Central memory CD8-positive, alpha-beta T cell (primary cell): ENCODE measurements at regions not wholly inside any gene's neighbourhood (a gene's known extent, or its start where the extent isn't known, plus 50 kb on each side); places are given as distances from the start of the nearest gene placed in this dataset.

Experiments
- ATAC-seq: fragments of 150-1000 bp; cut with Tn5 transposase; replicated peaks from 2 replicates; pipeline ENCODE4 v1.10.0; 2022; ENCODE audit warnings: mild to moderate bottlenecking, moderate FRiP score, moderate number of reproducible peaks; ENCODE audit not compliant: poor library complexity, severe bottlenecking; ENCODE audit errors: extremely low read depth
- DNase-seq, 2 donors: peaks; one replicate each; pipeline ENCODE4 v3.0.0; 2021; ENCODE audit warnings: low spot score in 2 of 2
- H3K27ac Mint-ChIP-seq: one replicate; pipeline ENCODE4 v1.8.0; 2022; ENCODE audit warnings: low read depth, mild to moderate bottlenecking, moderate library complexity, mixed read lengths
- H3K27me3 Mint-ChIP-seq: one replicate; pipeline ENCODE4 v1.8.0; 2022; ENCODE audit warnings: mixed read lengths
- H3K36me3 Mint-ChIP-seq: one replicate; pipeline ENCODE4 v1.8.0; 2022; ENCODE audit warnings: mild to moderate bottlenecking, moderate library complexity, mixed read lengths; ENCODE audit not compliant: insufficient read depth
- H3K4me1 Mint-ChIP-seq: one replicate; pipeline ENCODE4 v1.8.0; 2022; ENCODE audit warnings: mixed read lengths
- H3K4me3 Mint-ChIP-seq: one replicate; pipeline ENCODE4 v1.8.0; 2022; ENCODE audit warnings: mild to moderate bottlenecking, moderate library complexity, mixed read lengths
- H3K9me3 Mint-ChIP-seq: one replicate; pipeline ENCODE4 v1.8.0; 2022; ENCODE audit warnings: mixed read lengths

GRCh38 chr9:115597330-115597895 lies 479.5 kb upstream of the TNC start:
- Mint-ChIP-seq H3K4me3 (no peak overlapping the region), H3K36me3 (no peaks in the 10 kb centered on the region), H3K27ac (no peak overlapping the region), H3K27me3 (peaks cover 55% of the 10 kb centered on the region), H3K9me3 (no peaks in the 10 kb centered on the region), H3K4me1 (no peaks in the 10 kb centered on the region)
- ATAC-seq (no peak), DNase-seq (no peak)

DNA sequence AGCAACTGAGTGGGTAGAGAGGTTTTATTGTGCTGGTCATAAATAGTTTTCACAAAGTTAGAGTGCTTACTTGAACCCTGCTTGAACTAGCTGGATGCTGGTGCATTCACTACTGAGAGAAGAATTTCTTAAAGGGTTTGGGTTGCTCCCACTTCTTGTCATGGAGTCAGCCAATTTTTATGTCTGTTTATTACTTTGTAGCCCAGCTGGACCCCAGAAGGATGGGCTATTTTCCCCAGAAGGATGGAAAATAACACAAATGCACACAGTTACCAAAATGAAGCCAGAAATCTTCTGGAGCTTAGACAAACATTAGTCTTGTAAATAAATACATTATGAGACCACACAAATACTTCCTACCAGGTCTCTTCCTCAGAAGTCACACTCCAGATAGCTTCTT lies 480.8 kb upstream of the TNC start:
- ATAC-seq: no peak
- DNase-seq: no peak
- Mint-ChIP-seq H3K4me1 (no peaks in the 10 kb centered on the region), H3K27me3 (peaks cover 48% of the 10 kb centered on the region), H3K36me3 (no peaks in the 10 kb centered on the region), H3K27ac (no peak overlapping the region), H3K4me3 (no peak overlapping the region), H3K9me3 (no peaks in the 10 kb centered on the region)

DNA sequence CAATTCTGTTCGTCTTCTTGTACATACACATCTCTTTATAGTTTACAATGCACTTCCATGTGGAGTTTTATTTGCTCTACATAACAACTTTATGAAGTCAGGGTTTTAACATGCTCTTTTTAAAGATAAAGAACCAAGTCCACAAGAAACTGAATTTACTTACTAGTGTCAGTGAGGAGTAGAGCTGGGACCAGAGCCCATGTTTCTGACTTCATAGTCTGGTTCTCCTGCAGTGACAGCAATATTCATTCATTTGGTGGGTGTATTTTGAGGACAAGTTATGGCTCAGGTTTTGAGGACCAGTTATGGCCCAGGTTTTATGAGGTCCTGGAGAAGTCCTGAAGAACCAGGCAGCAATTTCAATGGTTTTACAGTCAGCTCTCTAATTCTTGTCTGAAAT lies 481.9 kb upstream of the TNC start:
- Mint-ChIP-seq H3K4me1 (no peaks in the 10 kb centered on the region), H3K9me3 (no peaks in the 10 kb centered on the region), H3K27me3 (peaks cover 36% of the 10 kb centered on the region), H3K27ac (no peak overlapping the region), H3K4me3 (no peak overlapping the region), H3K36me3 (no peaks in the 10 kb centered on the region)
- ATAC-seq (no peak), DNase-seq (no peak)

GRCh38 chr9:115601434-115601833 lies 483.5 kb upstream of the TNC start:
- Mint-ChIP-seq H3K27me3 (peaks cover 21% of the 10 kb centered on the region), H3K4me3 (no peak overlapping the region), H3K9me3 (no peaks in the 10 kb centered on the region), H3K36me3 (no peaks in the 10 kb centered on the region), H3K27ac (no peak overlapping the region), H3K4me1 (no peaks in the 10 kb centered on the region)
- DNase-seq (no peak), ATAC-seq (no peak)

DNA sequence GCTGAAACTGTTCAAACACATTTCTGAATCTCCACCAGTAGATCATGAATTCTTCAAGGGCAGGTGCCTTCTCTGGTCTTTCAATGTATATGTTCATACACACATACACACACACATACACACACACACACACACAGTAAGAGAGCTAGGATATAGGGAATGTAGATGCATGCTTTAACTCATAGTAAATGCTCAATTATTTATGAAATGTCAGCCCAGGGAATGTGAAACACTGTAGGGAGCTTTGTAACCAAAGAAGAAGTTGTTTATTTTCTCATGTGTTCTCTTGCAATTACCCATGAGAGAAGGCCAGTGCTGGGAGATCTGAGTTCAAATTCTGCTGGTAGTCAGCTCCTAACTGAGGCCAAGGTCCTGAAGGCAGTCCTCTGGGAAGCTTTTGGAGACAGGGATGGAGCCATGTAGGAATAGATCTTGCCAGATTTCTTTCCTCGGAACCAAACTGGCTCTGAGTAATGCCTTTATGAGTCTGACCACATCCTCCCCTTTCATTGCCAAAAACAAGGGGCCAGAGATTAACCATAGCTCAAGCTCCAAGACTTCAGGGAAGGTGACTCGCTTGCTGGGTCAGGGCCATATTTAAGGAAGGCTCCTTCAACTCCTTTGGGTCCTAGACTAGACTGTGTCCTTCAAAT lies 487.0 kb upstream of the TNC start:
- DNase-seq (no peak), ATAC-seq (no peak)
- H3K27me3 Mint-ChIP-seq: no peaks in the 10 kb centered on the region
- no peaks in the 10 kb centered on the region for H3K4me1 Mint-ChIP-seq
- no peak overlapping the region for H3K4me3 Mint-ChIP-seq
- no peak overlapping the region for H3K27ac Mint-ChIP-seq
- no peaks in the 10 kb centered on the region for H3K36me3 Mint-ChIP-seq
- no peaks in the 10 kb centered on the region for H3K9me3 Mint-ChIP-seq

GRCh38 chr9:115606838-115607237 lies 488.9 kb upstream of the TNC start:
- no peaks in the 10 kb centered on the region for H3K27me3 Mint-ChIP-seq
- no peak overlapping the region for H3K27ac Mint-ChIP-seq
- no peaks in the 10 kb centered on the region for H3K36me3 Mint-ChIP-seq
- no peaks in the 10 kb centered on the region for H3K4me1 Mint-ChIP-seq
- H3K9me3 Mint-ChIP-seq: no peaks in the 10 kb centered on the region
- DNase-seq (no peak), ATAC-seq (no peak)
- H3K4me3 Mint-ChIP-seq: no peak overlapping the region

GRCh38 chr9:115614326-115614999 lies 496.5 kb upstream of the TNC start:
- H3K9me3 Mint-ChIP-seq: no peaks in the 10 kb centered on the region
- H3K4me3 Mint-ChIP-seq: no peak overlapping the region
- H3K4me1 Mint-ChIP-seq: no peaks in the 10 kb centered on the region
- H3K27ac Mint-ChIP-seq: no peak overlapping the region
- no peaks in the 10 kb centered on the region for H3K36me3 Mint-ChIP-seq
- DNase-seq: no peak
- H3K27me3 Mint-ChIP-seq: peaks cover 9% of the 10 kb centered on the region
- ATAC-seq: no peak

GRCh38 chr9:115615000-115615401 lies 497.0 kb upstream of the TNC start:
- peaks cover under 1% of the 10 kb centered on the region for H3K9me3 Mint-ChIP-seq
- H3K4me1 Mint-ChIP-seq: no peaks in the 10 kb centered on the region
- no peaks in the 10 kb centered on the region for H3K36me3 Mint-ChIP-seq
- no peak overlapping the region for H3K27ac Mint-ChIP-seq
- no peak overlapping the region for H3K4me3 Mint-ChIP-seq
- no peak for ATAC-seq
- DNase-seq: no peak
- peaks cover 9% of the 10 kb centered on the region for H3K27me3 Mint-ChIP-seq

DNA sequence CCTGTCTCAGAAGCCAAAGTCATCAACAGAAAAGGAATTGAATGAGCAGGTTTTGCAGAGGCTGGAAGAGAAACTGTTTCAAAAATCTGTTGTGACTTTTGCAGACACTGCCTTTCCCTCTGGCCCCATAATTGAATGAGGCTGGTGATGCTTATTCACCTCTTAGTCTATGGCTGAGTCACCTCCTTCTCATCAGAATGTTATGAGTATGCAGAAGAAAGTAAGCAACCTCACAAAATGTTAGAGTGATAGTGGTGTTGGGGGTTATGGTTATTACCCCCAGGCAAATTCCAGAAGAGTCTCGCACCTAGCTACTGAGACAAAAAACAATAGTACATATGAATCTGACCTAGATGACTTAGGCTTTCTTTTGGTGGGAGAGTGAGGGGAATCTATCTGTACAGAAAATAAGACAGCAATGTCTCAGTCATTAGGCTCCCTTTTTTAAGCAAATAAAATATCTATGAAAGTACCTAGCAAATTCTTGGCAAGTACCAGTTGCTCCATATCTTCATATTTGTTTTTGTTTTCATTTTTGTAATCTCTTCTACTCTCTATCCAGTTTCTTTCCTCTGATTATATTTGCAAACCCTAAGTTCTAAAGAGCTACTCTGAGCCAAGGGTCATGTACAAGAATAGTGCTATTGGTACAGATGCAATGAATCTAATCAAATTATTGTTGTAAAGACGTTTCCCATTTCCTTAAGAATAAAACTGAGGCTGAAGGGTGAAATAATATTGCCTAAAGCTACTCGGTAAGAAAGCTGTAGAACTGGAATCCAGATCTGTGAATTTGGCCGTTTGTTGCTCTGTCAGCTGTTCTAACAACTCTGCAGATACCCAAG lies 498.1 kb upstream of the TNC start:
- DNase-seq: no peak
- ATAC-seq: no peak
- H3K9me3 Mint-ChIP-seq: peaks cover 7% of the 10 kb centered on the region
- H3K27me3 Mint-ChIP-seq: peaks cover 9% of the 10 kb centered on the region
- H3K36me3 Mint-ChIP-seq: no peaks in the 10 kb centered on the region
- no peaks in the 10 kb centered on the region for H3K4me1 Mint-ChIP-seq
- H3K4me3 Mint-ChIP-seq: no peak overlapping the region
- H3K27ac Mint-ChIP-seq: no peak overlapping the region

DNA sequence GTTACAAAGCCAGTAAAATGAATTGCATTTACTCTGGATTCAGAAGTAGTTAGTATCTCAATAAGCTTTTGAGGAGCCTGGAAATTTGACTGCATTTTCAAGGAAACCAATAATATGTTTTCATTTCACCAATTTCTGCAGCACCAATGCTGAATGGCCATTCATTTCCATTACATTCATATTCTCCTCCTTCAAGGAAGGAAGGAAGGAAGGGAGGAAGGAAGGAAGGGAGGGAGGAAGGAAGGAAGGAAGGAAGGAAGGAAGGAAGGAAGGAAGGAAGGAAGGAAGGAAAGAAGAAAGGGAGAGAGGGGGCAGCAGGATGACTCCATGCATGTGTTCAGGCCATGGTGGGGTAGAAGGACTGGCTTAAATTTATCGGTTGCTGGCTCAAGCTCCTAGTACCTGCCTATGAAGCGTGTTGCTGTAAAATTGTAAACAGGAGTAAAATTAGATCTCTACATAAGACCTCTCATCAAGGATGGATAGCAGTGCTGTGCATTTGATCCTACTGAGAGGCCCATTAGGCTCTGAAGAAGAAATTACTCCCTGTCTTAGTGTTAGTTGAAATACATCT lies 498.8 kb upstream of the TNC start:
- H3K4me1 Mint-ChIP-seq: no peaks in the 10 kb centered on the region
- peaks cover 7% of the 10 kb centered on the region for H3K9me3 Mint-ChIP-seq
- no peak overlapping the region for H3K27ac Mint-ChIP-seq
- no peaks in the 10 kb centered on the region for H3K36me3 Mint-ChIP-seq
- H3K27me3 Mint-ChIP-seq: peaks cover 9% of the 10 kb centered on the region
- DNase-seq (no peak), ATAC-seq (no peak)
- no peak overlapping the region for H3K4me3 Mint-ChIP-seq

- H3K4me1 Mint-ChIP-seq: no peaks in the 10 kb centered on the region
- no peak overlapping the region for H3K27ac Mint-ChIP-seq
- ATAC-seq (no peak), DNase-seq (no peak)
- H3K27me3 Mint-ChIP-seq: peaks cover 8% of the 10 kb centered on the region
- H3K9me3 Mint-ChIP-seq: peaks cover 3% of the 10 kb centered on the region
- no peak overlapping the region for H3K4me3 Mint-ChIP-seq
- no peaks in the 10 kb centered on the region for H3K36me3 Mint-ChIP-seq
Observed at GRCh38 chr9:115625251-115625650, 507.3 kb upstream of the TNC start.

- no peak overlapping the region for H3K4me3 Mint-ChIP-seq
- H3K9me3 Mint-ChIP-seq: no peaks in the 10 kb centered on the region
- DNase-seq (no peak), ATAC-seq (no peak)
- no peak overlapping the region for H3K27ac Mint-ChIP-seq
- peaks cover 10% of the 10 kb centered on the region for H3K27me3 Mint-ChIP-seq
- no peaks in the 10 kb centered on the region for H3K4me1 Mint-ChIP-seq
- H3K36me3 Mint-ChIP-seq: no peaks in the 10 kb centered on the region
Observed at GRCh38 chr9:115625954-115626353, 508.0 kb upstream of the TNC start.
